Karpas-422 (cell line): ENCODE measurements at regions not wholly inside any gene's neighbourhood (a gene's known extent, or its start where the extent isn't known, plus 50 kb on each side); places are given as distances from the start of the nearest gene placed in this dataset.

Source experiments
- DNase-seq: peaks from one replicate; pipeline ENCODE4 v3.0.0-alpha.2; 2015
- H2AFZ ChIP-seq: fragments of 200-600 bp; sonication (generic); 2 replicates; pipeline ENCODE4 v1.6.1; 2014; ENCODE audit warnings: antibody characterized with exemption, low read length, mixed read lengths
- H3K27ac ChIP-seq: fragments of 200-600 bp; sonication (generic); 2 replicates; pipeline ENCODE4 v1.5.1; 2014; ENCODE audit warnings: mild to moderate bottlenecking, low read length, moderate library complexity
- H3K27me3 ChIP-seq: fragments of 200-600 bp; sonication (generic); 2 replicates; pipeline ENCODE4 v1.6.1; 2014; ENCODE audit warnings: low read length, mixed read lengths
- H3K36me3 ChIP-seq: fragments of 200-600 bp; sonication (generic); 2 replicates; pipeline ENCODE4 v1.6.1; 2014; ENCODE audit warnings: low read length, mixed read lengths; ENCODE audit not compliant: insufficient read depth
- H3K4me1 ChIP-seq: fragments of 200-600 bp; sonication (generic); 2 replicates; pipeline ENCODE4 v1.6.1; 2014; ENCODE audit warnings: mild to moderate bottlenecking, low read length, mixed read lengths
- H3K4me2 ChIP-seq: fragments of 200-600 bp; sonication (generic); 2 replicates; pipeline ENCODE4 v1.6.1; 2014; ENCODE audit warnings: low read length, low read depth, mild to moderate bottlenecking; ENCODE audit not compliant: poor library complexity, severe bottlenecking
- H3K4me3 ChIP-seq: fragments of 200-600 bp; sonication (generic); 2 replicates; pipeline ENCODE4 v1.5.1; 2014; ENCODE audit warnings: mild to moderate bottlenecking, antibody characterized with exemption, low read length, mixed read lengths
- H3K79me2 ChIP-seq: fragments of 200-600 bp; sonication (generic); 2 replicates; pipeline ENCODE4 v1.6.1; 2014; ENCODE audit warnings: mild to moderate bottlenecking, low read length, mixed read lengths
- H3K9ac ChIP-seq: fragments of 200-600 bp; sonication (generic); 2 replicates; pipeline ENCODE4 v1.6.0; 2014; ENCODE audit warnings: low read length
- H3K9me2 ChIP-seq: fragments of 200-600 bp; sonication (generic), shearing (Covaris generic); replicated peaks from 2 replicates; pipeline ENCODE4 v1.6.0; 2014; ENCODE audit warnings: mild to moderate bottlenecking, low read length, moderate library complexity; ENCODE audit not compliant: insufficient read depth
- H3K9me3 ChIP-seq: fragments of 300-700, 200-600 bp; sonication (generic); 2 replicates; pipeline ENCODE4 v1.6.1; 2014; ENCODE audit warnings: low read length, mixed read lengths
- H4K20me1 ChIP-seq: fragments of 200-600 bp; sonication (generic); 2 replicates; pipeline ENCODE4 v1.6.1; 2014; ENCODE audit warnings: mild to moderate bottlenecking, antibody characterized with exemption, low read length, low read depth; ENCODE audit not compliant: insufficient read depth

GRCh38 chr3:162119651-162120050 lies 623.0 kb downstream of the OTOL1 start:
- DNase-seq, result no peak
- no peaks in the 10 kb centered on the region for H3K9me2 ChIP-seq
- no peak overlapping the region for H3K4me2 ChIP-seq
- H2AFZ ChIP-seq, result no peak overlapping the region
- no peak overlapping the region for H3K9ac ChIP-seq
- H3K27me3 ChIP-seq, result no peaks in the 10 kb centered on the region
- H3K79me2 ChIP-seq, result no peaks in the 10 kb centered on the region
- H3K4me3 ChIP-seq, result no peak overlapping the region
- no peaks in the 10 kb centered on the region for H3K4me1 ChIP-seq
- no peaks in the 10 kb centered on the region for H4K20me1 ChIP-seq
- no peak overlapping the region for H3K27ac ChIP-seq
- no peaks in the 10 kb centered on the region for H3K36me3 ChIP-seq
- peaks cover 38% of the 10 kb centered on the region for H3K9me3 ChIP-seq

DNA sequence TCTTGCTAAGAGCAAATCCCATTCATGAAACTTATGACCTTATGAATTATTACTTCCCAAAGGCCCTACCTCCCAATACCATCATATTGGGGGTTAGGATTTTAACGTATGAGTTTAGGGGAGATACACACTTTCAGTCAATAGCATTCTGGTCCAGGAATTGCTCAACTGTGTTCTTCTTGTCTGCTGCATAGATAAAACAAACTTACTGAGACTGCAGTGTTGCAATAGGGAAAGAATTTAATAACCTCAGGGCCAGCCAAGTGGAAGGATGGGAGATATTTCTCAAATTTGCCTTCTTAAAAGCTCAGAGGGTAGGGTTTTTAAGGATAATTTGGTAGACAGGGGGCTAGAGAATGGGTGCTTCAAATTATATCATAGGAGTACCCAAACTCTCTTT lies 625.8 kb downstream of the OTOL1 start:
- Histone ChIP-seq H3K9me3 (peaks cover 26% of the 10 kb centered on the region), H2AFZ (no peak overlapping the region), H3K4me1 (no peaks in the 10 kb centered on the region), H3K79me2 (no peaks in the 10 kb centered on the region), H3K4me3 (no peak overlapping the region), H3K27ac (no peak overlapping the region), H3K9ac (no peak overlapping the region), H3K4me2 (no peak overlapping the region), H3K9me2 (no peaks in the 10 kb centered on the region), H3K36me3 (no peaks in the 10 kb centered on the region), H4K20me1 (no peaks in the 10 kb centered on the region), H3K27me3 (no peaks in the 10 kb centered on the region)
- no peak for DNase-seq

DNA sequence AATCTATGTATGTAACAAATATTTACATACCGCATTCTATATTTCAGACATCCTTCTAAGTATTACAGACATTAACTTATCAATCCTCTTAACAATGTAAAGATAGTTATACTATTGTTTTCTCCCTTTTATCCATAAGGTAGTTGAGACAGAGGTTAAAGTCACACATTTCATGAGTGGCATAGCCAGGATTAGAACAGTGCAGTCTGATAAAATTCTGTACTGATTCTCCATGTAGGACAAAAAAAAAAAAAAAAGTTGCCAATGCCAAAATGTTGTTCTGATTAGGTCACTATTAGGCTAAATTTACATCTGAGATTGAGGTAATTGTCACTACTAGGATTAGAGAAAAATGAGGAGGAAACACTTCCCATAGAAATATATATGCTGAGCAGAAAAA lies 629.2 kb downstream of the OTOL1 start:
- Histone ChIP-seq H3K9ac (no peak overlapping the region), H3K4me1 (no peaks in the 10 kb centered on the region), H3K9me2 (no peaks in the 10 kb centered on the region), H4K20me1 (no peaks in the 10 kb centered on the region), H3K9me3 (peaks cover 21% of the 10 kb centered on the region), H3K27ac (no peak overlapping the region), H3K27me3 (no peaks in the 10 kb centered on the region), H2AFZ (no peak overlapping the region), H3K36me3 (no peaks in the 10 kb centered on the region), H3K79me2 (no peaks in the 10 kb centered on the region), H3K4me3 (no peak overlapping the region), H3K4me2 (no peak overlapping the region)
- DNase-seq, result no peak

- Histone ChIP-seq H4K20me1 (no peaks in the 10 kb centered on the region), H3K27ac (no peak overlapping the region), H3K4me3 (no peak overlapping the region), H3K4me1 (no peaks in the 10 kb centered on the region), H3K36me3 (no peaks in the 10 kb centered on the region), H3K79me2 (no peaks in the 10 kb centered on the region), H3K4me2 (no peak overlapping the region), H3K9ac (no peak overlapping the region), H3K9me2 (no peaks in the 10 kb centered on the region), H2AFZ (no peak overlapping the region), H3K9me3 (peaks cover 17% of the 10 kb centered on the region), H3K27me3 (no peaks in the 10 kb centered on the region)
- DNase-seq, result no peak
These were observed 634.0 kb downstream of the OTOL1 start for GRCh38 chr3:162130582-162130981.

DNA sequence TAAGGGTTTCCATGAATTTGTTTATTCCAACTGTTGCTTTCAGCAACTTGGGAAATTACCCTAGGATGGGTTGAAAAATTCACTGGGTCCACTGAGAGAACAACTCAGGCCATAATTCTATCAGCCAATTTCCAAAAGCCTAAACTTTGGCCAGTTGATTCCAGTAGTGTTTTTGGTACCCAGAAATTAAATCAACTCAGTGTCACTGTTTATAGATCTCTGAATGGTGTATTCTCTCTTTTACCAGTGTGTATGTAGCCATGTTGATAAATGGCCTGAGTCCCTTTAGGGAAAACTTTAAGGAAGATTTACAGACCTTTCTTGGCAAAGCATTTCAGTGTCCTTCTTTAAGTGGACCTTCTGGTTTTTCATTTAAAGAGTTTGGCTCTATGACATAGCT lies 636.4 kb downstream of the OTOL1 start:
- Histone ChIP-seq H3K36me3 (no peaks in the 10 kb centered on the region), H3K27me3 (no peaks in the 10 kb centered on the region), H4K20me1 (no peaks in the 10 kb centered on the region), H2AFZ (no peak overlapping the region), H3K79me2 (no peaks in the 10 kb centered on the region), H3K4me3 (no peak overlapping the region), H3K27ac (no peak overlapping the region), H3K9me2 (no peaks in the 10 kb centered on the region), H3K9ac (no peak overlapping the region), H3K4me2 (no peak overlapping the region), H3K4me1 (no peaks in the 10 kb centered on the region), H3K9me3 (peaks cover 17% of the 10 kb centered on the region)
- no peak for DNase-seq

- no peaks in the 10 kb centered on the region for H3K36me3 ChIP-seq
- no peak for DNase-seq
- H3K79me2 ChIP-seq, result no peaks in the 10 kb centered on the region
- no peak overlapping the region for H3K4me2 ChIP-seq
- H3K4me1 ChIP-seq, result no peaks in the 10 kb centered on the region
- H4K20me1 ChIP-seq, result no peaks in the 10 kb centered on the region
- no peak overlapping the region for H3K4me3 ChIP-seq
- peaks cover 16% of the 10 kb centered on the region for H3K9me3 ChIP-seq
- H3K27ac ChIP-seq, result no peak overlapping the region
- H3K27me3 ChIP-seq, result no peaks in the 10 kb centered on the region
- H2AFZ ChIP-seq, result no peak overlapping the region
- no peaks in the 10 kb centered on the region for H3K9me2 ChIP-seq
- no peak overlapping the region for H3K9ac ChIP-seq
These were observed 638.0 kb downstream of the OTOL1 start for GRCh38 chr3:162134571-162134970.

- Histone ChIP-seq H3K79me2 (no peaks in the 10 kb centered on the region), H3K9me3 (peaks cover 11% of the 10 kb centered on the region), H3K4me2 (no peak overlapping the region), H3K9ac (no peak overlapping the region), H3K4me1 (no peaks in the 10 kb centered on the region), H3K27ac (no peak overlapping the region), H3K27me3 (no peaks in the 10 kb centered on the region), H3K9me2 (no peaks in the 10 kb centered on the region), H3K4me3 (no peak overlapping the region), H2AFZ (no peak overlapping the region), H4K20me1 (no peaks in the 10 kb centered on the region), H3K36me3 (no peaks in the 10 kb centered on the region)
- DNase-seq, result no peak
These were observed 639.5 kb downstream of the OTOL1 start for GRCh38 chr3:162136136-162136535.

DNA sequence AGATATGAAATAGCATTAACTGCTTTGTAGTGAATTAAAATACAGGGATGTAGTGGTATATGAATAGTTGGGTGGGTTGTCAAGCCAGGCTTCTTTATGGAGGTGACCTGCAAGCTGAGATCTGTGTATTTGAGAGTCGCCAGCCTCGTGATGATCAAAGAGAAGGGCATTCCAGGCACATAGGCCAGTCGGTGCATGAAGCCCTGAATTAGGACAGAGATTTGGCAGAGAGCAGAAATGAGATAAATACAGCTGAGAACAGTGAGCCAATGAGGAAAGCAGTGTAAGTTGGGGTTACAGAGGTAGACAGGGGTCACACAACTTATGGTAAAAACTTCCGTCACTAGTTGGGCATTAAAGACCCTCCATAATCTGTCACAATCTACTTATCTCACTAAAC lies 641.9 kb downstream of the OTOL1 start:
- DNase-seq, result no peak
- Histone ChIP-seq H3K36me3 (no peaks in the 10 kb centered on the region), H2AFZ (no peak overlapping the region), H3K9ac (no peak overlapping the region), H3K27ac (no peak overlapping the region), H3K9me3 (peaks cover 17% of the 10 kb centered on the region), H3K4me1 (no peaks in the 10 kb centered on the region), H3K4me3 (no peak overlapping the region), H3K4me2 (no peak overlapping the region), H3K9me2 (no peaks in the 10 kb centered on the region), H4K20me1 (no peaks in the 10 kb centered on the region), H3K27me3 (no peaks in the 10 kb centered on the region), H3K79me2 (no peaks in the 10 kb centered on the region)

DNA sequence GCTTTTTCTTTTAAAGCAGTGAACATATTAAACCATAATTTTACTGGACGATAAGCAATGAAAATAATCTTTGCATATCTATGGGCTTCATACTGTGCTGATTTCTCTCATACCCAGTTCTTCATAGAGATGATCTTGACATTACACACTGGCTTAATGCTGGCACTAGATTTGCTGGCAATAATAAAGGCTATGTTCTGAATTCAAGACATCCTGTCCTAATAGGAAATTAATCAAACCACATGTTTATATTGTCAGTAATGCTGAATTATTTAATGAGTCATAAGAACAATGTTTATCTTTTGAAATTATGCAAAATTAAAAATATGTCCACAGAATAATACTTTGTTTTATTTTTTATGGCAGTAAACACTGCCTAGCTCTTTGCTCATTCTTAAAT lies 643.2 kb downstream of the OTOL1 start:
- DNase-seq, result no peak
- no peak overlapping the region for H3K9ac ChIP-seq
- H3K79me2 ChIP-seq, result no peaks in the 10 kb centered on the region

More for the DNA sequence above, 643.2 kb downstream of the OTOL1 start:
- Histone ChIP-seq H3K9me3 (peaks cover 30% of the 10 kb centered on the region), H3K9me2 (no peaks in the 10 kb centered on the region), H3K4me3 (no peak overlapping the region), H3K27me3 (no peaks in the 10 kb centered on the region), H2AFZ (no peak overlapping the region), H3K4me1 (no peaks in the 10 kb centered on the region), H3K4me2 (no peak overlapping the region), H3K36me3 (no peaks in the 10 kb centered on the region), H4K20me1 (no peaks in the 10 kb centered on the region), H3K27ac (no peak overlapping the region)
